ENCODE measurements at regions not wholly inside any gene's neighbourhood (a gene's known extent, or its start where the extent isn't known, plus 50 kb on each side); places are given as distances from the start of the nearest gene placed in this dataset.

GRCh38 chr10:83233691-83234090 lies 905.6 kb upstream of the GHITM start:
- in situ Hi-C loops (cut with HindIII; ENCODE audit: low sequenced_read_pairs) = no loop called here

- in situ Hi-C loops (cut with HindIII; ENCODE audit: low sequenced_read_pairs) = no loop called here
Measured at GRCh38 chr10:83248106-83248631, 891.1 kb upstream of the GHITM start.

- in situ Hi-C loops (cut with HindIII; ENCODE audit: low sequenced_read_pairs) = no loop called here
Measured at GRCh38 chr10:83250396-83250795, 888.9 kb upstream of the GHITM start.

- in situ Hi-C loops (cut with HindIII; ENCODE audit: low sequenced_read_pairs) = no loop called here
Measured at GRCh38 chr10:83252169-83252568, 887.1 kb upstream of the GHITM start.

- in situ Hi-C loops (cut with HindIII; ENCODE audit: low sequenced_read_pairs) = no loop called here
Measured at GRCh38 chr10:83252596-83252995, 886.7 kb upstream of the GHITM start.

GRCh38 chr10:83253011-83253671 lies 886.2 kb upstream of the GHITM start:
- in situ Hi-C loops (cut with HindIII; ENCODE audit: low sequenced_read_pairs) = no loop called here

- in situ Hi-C loops (cut with HindIII; ENCODE audit: low sequenced_read_pairs) = no loop called here
Measured at GRCh38 chr10:83254698-83255097, 884.6 kb upstream of the GHITM start.

GRCh38 chr10:83262434-83262833 lies 876.9 kb upstream of the GHITM start:
- in situ Hi-C loops (cut with HindIII; ENCODE audit: low sequenced_read_pairs) = no loop called here

GRCh38 chr10:83272666-83273434 lies 866.5 kb upstream of the GHITM start:
- in situ Hi-C loops (cut with HindIII; ENCODE audit: low sequenced_read_pairs) = no loop called here

GRCh38 chr10:83274088-83274487 lies 865.2 kb upstream of the GHITM start:
- in situ Hi-C loops (cut with HindIII; ENCODE audit: low sequenced_read_pairs) = no loop called here

GRCh38 chr10:83276971-83277370 lies 862.3 kb upstream of the GHITM start:
- in situ Hi-C loops (cut with HindIII; ENCODE audit: low sequenced_read_pairs) = no loop called here

GRCh38 chr10:83283151-83283550 lies 856.2 kb upstream of the GHITM start:
- in situ Hi-C loops (cut with HindIII; ENCODE audit: low sequenced_read_pairs) = no loop called here

GRCh38 chr10:83287374-83287773 lies 851.9 kb upstream of the GHITM start:
- in situ Hi-C loops (cut with HindIII; ENCODE audit: low sequenced_read_pairs) = no loop called here

GRCh38 chr10:83289373-83289772 lies 849.9 kb upstream of the GHITM start:
- in situ Hi-C loops (cut with HindIII; ENCODE audit: low sequenced_read_pairs) = no loop called here

- in situ Hi-C loops (cut with HindIII; ENCODE audit: low sequenced_read_pairs) = no loop called here
Measured at GRCh38 chr10:83289948-83290347, 849.4 kb upstream of the GHITM start.

- in situ Hi-C loops (cut with HindIII; ENCODE audit: low sequenced_read_pairs) = no loop called here
Measured at GRCh38 chr10:83301732-83302131, 837.6 kb upstream of the GHITM start.

- in situ Hi-C loops (cut with HindIII; ENCODE audit: low sequenced_read_pairs) = no loop called here
Measured at GRCh38 chr10:83302623-83303022, 836.7 kb upstream of the GHITM start.

- in situ Hi-C loops (cut with HindIII; ENCODE audit: low sequenced_read_pairs) = no loop called here
Measured at GRCh38 chr10:83310688-83311087, 828.6 kb upstream of the GHITM start.

- in situ Hi-C loops (cut with HindIII; ENCODE audit: low sequenced_read_pairs) = no loop called here
Measured at GRCh38 chr10:83312570-83312969, 826.7 kb upstream of the GHITM start.

- in situ Hi-C loops (cut with HindIII; ENCODE audit: low sequenced_read_pairs) = no loop called here
Measured at GRCh38 chr10:83332690-83333089, 806.6 kb upstream of the GHITM start.

- in situ Hi-C loops (cut with HindIII; ENCODE audit: low sequenced_read_pairs) = no loop called here
Measured at GRCh38 chr10:83333566-83333965, 805.7 kb upstream of the GHITM start.

- in situ Hi-C loops (cut with HindIII; ENCODE audit: low sequenced_read_pairs) = no loop called here
Measured at GRCh38 chr10:83343676-83344075, 795.6 kb upstream of the GHITM start.
